OCI-LY7 (cell line): ENCODE measurements at regions not wholly inside any gene's neighbourhood (a gene's known extent, or its start where the extent isn't known, plus 50 kb on each side); places are given as distances from the start of the nearest gene placed in this dataset.

Experiments
- CTCF ChIP-seq: fragments of 200-600 bp; sonication (generic); conservative IDR thresholded peaks from 2 replicates; pipeline ENCODE4 v1.5.1; 2014; ENCODE audit warnings: mild to moderate bottlenecking, antibody characterized with exemption, low read length, moderate library complexity, mixed read lengths
- EZH2phosphoT487 ChIP-seq: fragments of 200-600 bp; sonication (generic); IDR thresholded peaks from 2 replicates; pipeline ENCODE4 v1.6.1; 2018; ENCODE audit warnings: low read depth, borderline replicate concordance, mild to moderate bottlenecking, mixed run types, antibody characterized with exemption, low read length, moderate library complexity, mixed read lengths

GRCh38 chr1:222384531-222384930 is 163.4 kb downstream of the HHIPL2 start:
- no peak for TF ChIP-seq CTCF
- TF ChIP-seq EZH2phosphoT487, result no peak
